Tibial nerve (tissue), 4 donors: ENCODE measurements at regions not wholly inside any gene's neighbourhood (a gene's known extent, or its start where the extent isn't known, plus 50 kb on each side); places are given as distances from the start of the nearest gene placed in this dataset.

Experiments used
- DNase-seq, 2 donors: peaks; one replicate each; pipeline ENCODE4 v3.0.0-alpha.2; 2019; ENCODE audit warnings: low spot score in 2 of 2
- H3K27ac ChIP-seq, 4 donors: fragments of 200-600 bp; sonication (generic) in 3 of 4; one replicate each; pipeline ENCODE4 v1.5.1; 2017 to 2019; ENCODE audit warnings: mild to moderate bottlenecking in 1 of 4
- H3K27me3 ChIP-seq, 2 donors: fragments of 200-600 bp; sonication (generic) in 1 of 2; one replicate each; pipeline versions ENCODE4 v1.5.1 to v1.6.0; 2017 to 2019
- H3K36me3 ChIP-seq, 3 donors: fragments of 200-600 bp; sonication (generic); one replicate each; pipeline ENCODE4 v1.5.1; 2018 to 2019
- H3K4me1 ChIP-seq, 4 donors: fragments of 200-600 bp; sonication (generic) in 3 of 4; one replicate each; pipeline ENCODE4 v1.5.1; 2017 to 2019
- H3K4me3 ChIP-seq, 4 donors: fragments of 200-600 bp; sonication (generic) in 3 of 4; one replicate each; pipeline ENCODE4 v1.5.1; 2017 to 2019; ENCODE audit warnings: mild to moderate bottlenecking in 1 of 4, moderate library complexity in 1 of 4
- H3K9me3 ChIP-seq, 4 donors: fragments of 200-600 bp; sonication (generic) in 3 of 4; one replicate each; pipeline ENCODE4 v1.5.1; 2017 to 2019
- CTCF ChIP-seq, 5 experiments: fragments of 200-600 bp in 3 of 5; fragments of 450-650 bp in 2 of 5; sonication (generic) in 3 of 5; IDR thresholded peaks; one replicate each; pipeline ENCODE4 v1.5.1; 2016 to 2019; ENCODE audit warnings: antibody characterized with exemption in 5 of 5, mild to moderate bottlenecking in 3 of 5, moderate library complexity in 2 of 5
- EP300 ChIP-seq, 2 donors: sonication (generic); formaldehyde crosslinking; IDR thresholded peaks; one replicate each; pipeline ENCODE4 v1.6.1; 2017; ENCODE audit warnings: antibody characterized with exemption in 2 of 2, mild to moderate bottlenecking in 1 of 2
- POLR2A ChIP-seq, 2 donors: fragments of 450-650 bp; IDR thresholded peaks; one replicate each; pipeline ENCODE4 v1.6.1; 2017; ENCODE audit warnings: antibody characterized with exemption in 2 of 2, mild to moderate bottlenecking in 2 of 2, moderate library complexity in 2 of 2
- WGBS, 2 donors: methylation state at CpG; one replicate each; pipeline ENCODE4 v1.1.5; 2018; 5-methylcytosine and 5-hydroxymethylcytosine counted together

GRCh38 chr11:8340296-8340695 lies 76.6 kb upstream of the LMO1 start:
- Histone ChIP-seq H3K27me3 (peaks cover 0 to 4% of the 10 kb centered on the region in 2 donors), H3K27ac (no peak overlapping the region), H3K36me3 (no peaks in the 10 kb centered on the region), H3K4me3 (no peak overlapping the region), H3K9me3 (no peaks in the 10 kb centered on the region), H3K4me1 (no peaks in the 10 kb centered on the region)
- TF ChIP-seq EP300 (IDR thresholded peaks at IDR 0.05) (no peak), POLR2A (IDR thresholded peaks at IDR 0.05) (no peak), CTCF (IDR thresholded peaks at IDR 0.05) (no peak)
- no peak for DNase-seq
- 73 to 83% methylated on average over 1 of the region's 1 CpG for WGBS, 2 donors

DNA sequence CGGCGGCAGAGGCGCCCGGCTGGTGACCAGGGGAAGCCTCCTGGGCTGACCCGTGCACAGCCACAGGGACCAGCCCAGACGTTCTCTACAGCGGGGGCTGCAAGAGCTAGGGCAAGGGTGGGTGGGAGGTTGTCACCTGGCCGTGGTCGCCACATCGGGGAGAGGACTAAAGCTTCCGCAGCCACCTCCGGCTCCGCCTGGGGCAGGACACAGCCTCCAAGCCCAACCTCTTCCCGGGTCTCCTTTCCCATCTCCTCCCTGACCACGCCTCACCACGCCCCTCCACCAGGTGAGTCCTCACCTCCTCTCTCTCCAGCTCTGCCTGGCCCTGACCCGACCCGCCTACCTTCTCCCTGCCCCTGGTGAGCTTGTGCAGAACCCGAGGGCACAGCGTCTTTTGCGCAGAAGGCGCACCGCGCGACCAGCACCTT lies 75.9 kb upstream of the LMO1 start:
- no peak overlapping the region for H3K4me3 ChIP-seq
- TF ChIP-seq EP300 (IDR thresholded peaks at IDR 0.05) (no peak), CTCF (IDR thresholded peaks at IDR 0.05) (no peak), POLR2A (IDR thresholded peaks at IDR 0.05) (no peak)
- no peaks in the 10 kb centered on the region for H3K9me3 ChIP-seq
- H3K4me1 ChIP-seq: no peaks in the 10 kb centered on the region
- no peak for DNase-seq
- WGBS, 2 donors: 55 to 66% methylated on average over 23 to 25 of the region's 25 CpGs
- peaks cover 0 to 4% of the 10 kb centered on the region in 2 donors for H3K27me3 ChIP-seq
- no peaks in the 10 kb centered on the region for H3K36me3 ChIP-seq
- no peak overlapping the region for H3K27ac ChIP-seq

GRCh38 chr11:8338138-8338537 lies 74.5 kb upstream of the LMO1 start:
- H3K36me3 ChIP-seq: no peaks in the 10 kb centered on the region
- no peaks in the 10 kb centered on the region for H3K4me1 ChIP-seq
- H3K4me3 ChIP-seq: no peak overlapping the region
- no peak for DNase-seq
- no peaks in the 10 kb centered on the region for H3K9me3 ChIP-seq
- peaks cover 0 to 4% of the 10 kb centered on the region in 2 donors for H3K27me3 ChIP-seq
- H3K27ac ChIP-seq: no peak overlapping the region
- TF ChIP-seq CTCF (IDR thresholded peaks at IDR 0.05): peak in 4 of 5 experiments; percentile 20 to 53 (median 28)
- no peak for TF ChIP-seq POLR2A (IDR thresholded peaks at IDR 0.05)
- no peak for TF ChIP-seq EP300 (IDR thresholded peaks at IDR 0.05)
- WGBS, 2 donors: 43 to 56% methylated on average over 7 to 8 of the region's 8 CpGs

DNA sequence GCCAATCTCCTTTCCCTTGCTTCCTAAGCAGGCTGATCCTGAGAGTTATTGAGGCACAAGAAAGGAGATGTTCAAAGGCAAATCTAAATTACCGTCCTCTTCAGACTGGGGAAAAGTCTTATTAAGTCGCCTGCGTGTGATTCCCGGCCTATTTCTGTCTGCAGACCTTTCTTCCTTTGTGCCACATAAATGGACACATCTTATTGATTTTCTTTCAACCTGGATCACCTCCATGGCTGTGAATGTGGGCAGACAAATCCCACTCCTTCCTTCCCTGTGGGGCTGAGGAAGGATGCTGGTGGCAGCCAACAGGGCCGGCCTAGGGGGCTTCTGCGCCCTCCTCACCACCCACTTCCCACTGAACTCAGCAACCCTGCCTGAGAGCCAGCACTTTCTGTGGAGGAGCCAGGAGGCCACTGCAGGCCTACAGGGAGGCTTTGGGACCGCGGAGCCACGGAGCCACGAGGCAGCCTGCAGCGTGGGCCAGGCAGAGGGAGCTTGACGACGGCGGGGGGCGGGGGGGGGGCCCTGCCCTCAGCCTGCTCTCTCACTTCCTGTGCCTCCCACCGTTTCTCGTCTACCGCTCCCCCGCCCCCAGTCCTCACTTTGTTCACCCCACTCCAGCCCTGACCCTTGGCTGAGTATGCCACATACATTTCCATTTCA lies 73.6 kb upstream of the LMO1 start:
- no peak for DNase-seq
- no peak for TF ChIP-seq EP300 (IDR thresholded peaks at IDR 0.05)
- no peaks in the 10 kb centered on the region for H3K36me3 ChIP-seq
- 62 to 69% methylated on average over 14 to 19 of the region's 19 CpGs for WGBS, 2 donors
- H3K4me1 ChIP-seq: no peaks in the 10 kb centered on the region
- no peak overlapping the region for H3K27ac ChIP-seq
- H3K9me3 ChIP-seq: no peaks in the 10 kb centered on the region
- H3K27me3 ChIP-seq: peaks cover 0 to 4% of the 10 kb centered on the region in 2 donors
- no peak overlapping the region for H3K4me3 ChIP-seq

DNA sequence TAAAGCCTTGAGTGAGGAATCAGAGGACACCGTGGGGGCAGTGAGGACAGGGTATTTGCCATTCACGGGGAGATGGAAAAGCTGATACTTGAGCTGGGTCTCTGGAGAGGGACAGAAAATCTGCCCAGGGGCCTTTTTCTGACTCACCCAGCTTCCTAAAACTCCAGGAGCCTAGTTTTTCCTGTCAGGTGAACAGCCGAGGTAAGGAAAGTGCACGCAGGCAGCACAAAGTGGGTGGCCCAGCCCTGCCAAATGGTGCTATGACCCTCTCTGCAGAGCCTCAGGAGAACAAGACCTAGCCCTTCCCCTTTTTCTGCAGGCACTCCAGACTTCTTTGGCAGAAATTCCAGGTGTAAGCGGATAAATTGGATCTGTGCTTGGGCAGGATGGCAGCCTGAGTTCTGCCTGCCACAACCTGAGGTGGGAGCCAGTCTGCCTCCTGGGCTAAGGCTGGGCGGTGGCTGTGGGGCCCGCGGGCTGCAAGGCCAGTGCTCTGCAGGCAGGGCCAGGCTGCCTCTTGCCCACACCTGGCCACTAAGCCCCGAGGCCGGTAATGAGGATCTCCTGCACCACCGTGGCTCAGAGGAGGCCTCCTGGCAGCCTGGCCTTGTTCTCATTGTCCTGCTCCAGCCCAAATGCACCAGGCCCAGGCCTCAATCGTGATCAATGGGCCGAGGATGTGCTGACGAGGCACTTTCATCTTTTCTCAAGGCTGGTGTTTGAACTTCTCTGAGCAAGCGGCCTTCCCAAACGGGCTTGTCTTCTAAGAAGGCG lies 72.9 kb upstream of the LMO1 start:
- Histone ChIP-seq H3K9me3 (no peaks in the 10 kb centered on the region), H3K36me3 (no peaks in the 10 kb centered on the region), H3K4me1 (no peaks in the 10 kb centered on the region), H3K27me3 (peaks cover 0 to 4% of the 10 kb centered on the region in 2 donors), H3K27ac (no peak overlapping the region), H3K4me3 (no peak overlapping the region)
- 80% methylated on average over 17 of the region's 17 CpGs for WGBS, 2 donors
- DNase-seq: no peak
- TF ChIP-seq CTCF (IDR thresholded peaks at IDR 0.05) (no peak), POLR2A (IDR thresholded peaks at IDR 0.05) (no peak), EP300 (IDR thresholded peaks at IDR 0.05) (no peak)
